IPS DF 19.7 (cell line): ENCODE measurements at regions not wholly inside any gene's neighbourhood (a gene's known extent, or its start where the extent isn't known, plus 50 kb on each side); places are given as distances from the start of the nearest gene placed in this dataset.

ENCODE experiments used
- DNase-seq: peaks from one replicate; pipeline ENCODE4 v3.0.0-alpha.2; 2013; ENCODE audit warnings: low read depth, low spot score

DNA sequence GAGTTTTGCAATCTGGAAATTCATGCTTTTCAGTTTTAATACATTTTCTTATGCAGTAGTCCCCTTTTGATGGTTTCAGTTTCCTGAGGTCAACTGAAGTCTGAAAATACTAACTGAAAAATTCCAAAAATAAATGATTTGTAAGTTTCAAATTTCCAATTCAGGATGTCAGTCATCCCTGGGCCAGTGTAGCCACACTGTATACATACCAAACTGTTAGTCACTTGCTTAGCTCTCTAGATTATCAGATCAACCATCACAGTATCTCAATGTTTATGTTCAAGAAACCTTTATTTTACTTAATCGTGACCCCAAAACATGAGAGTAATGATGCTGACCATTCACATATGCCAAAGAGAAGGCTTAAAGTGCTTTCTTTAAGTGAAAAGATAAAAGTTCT, 715.5 kb downstream of the GBE1 start:
- no peak for DNase-seq

- DNase-seq = no peak
Observed at GRCh38 chr3:81045246-81045645, 716.2 kb downstream of the GBE1 start.

- DNase-seq = no peak
Observed at GRCh38 chr3:81043660-81044199, 717.7 kb downstream of the GBE1 start.

GRCh38 chr3:81043009-81043408, 718.4 kb downstream of the GBE1 start:
- no peak for DNase-seq

- DNase-seq = no peak
Observed at GRCh38 chr3:81041331-81041730, 720.1 kb downstream of the GBE1 start.

- no peak for DNase-seq
Observed at GRCh38 chr3:81040107-81040506, 721.3 kb downstream of the GBE1 start.

DNA sequence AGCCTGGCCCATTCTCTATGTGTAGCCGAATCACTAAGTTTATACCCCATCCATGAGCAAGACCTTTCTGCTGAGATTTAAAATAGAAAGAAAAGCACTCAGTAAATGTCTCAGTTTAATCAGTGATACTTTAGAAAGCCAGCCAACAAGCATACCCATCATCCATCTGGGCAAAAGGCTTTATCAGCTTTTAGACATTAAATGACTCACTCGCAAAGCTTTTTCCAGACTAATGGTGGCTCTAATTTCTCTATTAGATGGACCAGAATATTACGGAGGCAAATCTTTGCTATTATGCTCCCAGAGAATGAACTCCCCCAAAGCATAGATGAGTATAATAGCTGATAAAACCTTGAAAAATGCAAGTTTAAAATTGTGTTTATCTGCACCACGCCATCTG, 727.8 kb downstream of the GBE1 start:
- DNase-seq = no peak

DNA sequence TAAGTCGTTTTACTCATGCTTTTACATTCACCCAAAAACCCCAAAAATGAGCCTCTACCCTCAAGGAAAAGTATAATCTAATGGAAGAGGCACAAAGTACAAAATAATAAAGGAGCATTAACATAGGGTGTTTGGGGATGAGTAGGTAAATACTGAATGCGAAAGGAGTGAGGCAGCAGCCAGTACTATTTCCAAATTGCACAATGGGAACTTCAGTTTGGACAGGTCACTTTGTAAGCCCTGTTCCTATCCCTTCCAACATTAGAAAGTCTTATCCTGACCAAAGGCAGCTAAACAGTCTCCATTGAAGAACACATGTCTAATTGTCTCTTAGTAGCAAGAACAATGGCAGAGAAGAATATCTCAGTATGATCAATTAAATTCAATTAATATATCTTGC, 728.3 kb downstream of the GBE1 start:
- no peak for DNase-seq

DNA sequence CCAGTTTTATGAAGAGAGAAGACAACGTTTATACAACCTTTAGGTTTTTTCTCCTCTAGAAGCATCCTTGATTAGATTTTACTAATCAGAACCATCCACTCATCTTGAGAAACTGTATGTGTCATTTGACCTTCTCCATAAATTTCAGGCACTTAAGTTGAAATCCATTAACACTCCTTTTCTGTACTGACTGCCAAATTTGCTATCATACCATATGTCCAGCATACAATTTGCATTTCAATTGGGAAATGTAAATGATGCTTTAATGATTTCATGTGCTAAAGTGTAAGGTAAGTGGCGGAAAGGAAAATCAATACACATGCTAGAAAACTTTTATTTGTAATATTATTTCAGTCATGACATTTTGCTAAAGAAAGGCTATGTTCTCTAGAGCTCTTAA, 731.6 kb downstream of the GBE1 start:
- DNase-seq = no peak

- DNase-seq = no peak
Observed at GRCh38 chr3:81027344-81027743, 734.1 kb downstream of the GBE1 start.

DNA sequence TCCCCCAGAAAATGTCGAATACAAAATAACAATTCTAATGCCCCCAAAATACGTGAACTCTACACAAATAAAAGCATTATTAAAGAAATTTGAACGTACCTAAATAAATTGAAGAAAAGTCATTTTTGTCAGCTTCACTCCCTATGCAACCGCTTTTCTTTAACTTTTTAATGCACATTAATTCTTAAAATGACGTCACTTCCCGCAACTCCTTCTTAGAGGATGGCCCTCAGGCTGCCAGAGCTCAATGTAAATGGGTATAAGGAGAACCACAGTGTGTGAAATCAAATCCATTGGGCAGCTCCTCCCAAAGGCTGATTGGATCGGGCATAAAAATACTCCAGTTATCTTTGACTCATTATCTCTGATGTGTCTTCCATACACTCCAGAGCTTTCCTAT, 736.9 kb downstream of the GBE1 start:
- DNase-seq = no peak

DNA sequence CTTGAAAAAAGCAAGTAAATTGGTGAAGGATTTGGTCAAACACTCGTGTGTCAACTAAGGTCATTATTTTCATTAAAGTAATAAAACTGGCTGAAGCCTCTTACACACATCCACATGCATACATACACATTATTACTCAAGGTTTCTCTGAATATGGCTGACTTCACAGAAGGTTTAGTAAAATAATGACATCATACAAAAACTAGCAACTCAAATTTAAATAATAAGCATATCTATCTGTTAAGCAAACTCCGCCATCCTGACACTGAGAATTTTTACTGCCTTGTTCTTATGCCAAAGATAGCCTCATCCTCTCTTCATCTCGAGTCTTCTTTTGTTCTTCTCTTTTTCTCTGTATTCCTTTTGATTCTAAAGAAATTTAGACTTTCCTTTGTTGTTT, 739.1 kb downstream of the GBE1 start:
- no peak for DNase-seq

GRCh38 chr3:81013360-81013759, 748.1 kb downstream of the GBE1 start:
- DNase-seq = no peak

GRCh38 chr3:81005992-81006391, 755.5 kb downstream of the GBE1 start:
- DNase-seq = no peak

DNA sequence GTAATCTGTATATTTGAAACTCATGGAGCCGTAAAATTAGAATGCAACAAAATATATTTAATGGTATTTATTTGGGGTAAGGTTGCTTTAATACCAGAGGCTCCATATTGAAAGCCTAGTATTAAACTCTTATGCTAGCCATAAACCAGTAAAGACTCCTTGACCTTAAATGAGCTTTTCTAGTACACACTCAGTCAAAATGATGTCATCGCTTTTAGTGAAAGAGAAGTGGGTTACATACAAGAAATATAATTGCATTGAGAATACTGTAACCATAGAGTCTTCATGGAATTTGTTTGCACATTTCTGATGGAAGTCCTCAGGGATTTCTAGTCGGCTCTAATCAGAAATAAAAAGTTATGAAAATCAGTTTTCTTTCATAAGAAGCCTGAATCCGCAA, 757.6 kb downstream of the GBE1 start:
- DNase-seq = no peak

DNA sequence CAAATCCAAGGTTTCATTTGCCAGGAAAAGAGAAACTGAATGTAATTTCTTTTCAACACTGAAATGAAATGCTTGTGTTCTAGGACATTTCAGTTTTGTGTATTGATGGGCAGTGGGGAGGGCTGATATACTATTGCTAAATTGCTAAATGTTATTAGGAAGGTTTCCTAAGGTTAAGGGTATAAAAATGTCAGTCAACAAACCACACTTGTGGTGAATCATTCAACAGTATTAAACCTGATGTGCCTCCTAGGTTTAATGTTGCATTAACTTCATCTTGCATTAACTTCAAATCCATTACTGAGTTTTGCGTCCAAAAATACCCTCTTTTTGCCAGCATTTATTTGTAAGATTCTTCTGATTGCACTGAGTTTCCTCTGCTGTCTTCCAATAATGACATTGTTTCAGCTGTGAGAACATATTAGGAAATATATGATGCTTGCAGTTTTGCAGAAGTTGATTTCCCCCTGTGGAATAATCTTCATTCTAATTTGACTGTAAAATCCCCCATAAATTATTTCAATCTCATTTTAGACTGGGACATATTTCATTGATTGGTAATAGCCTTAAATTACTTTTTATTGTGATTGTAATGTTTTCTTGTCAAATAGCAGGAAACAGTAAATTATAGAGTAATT, 758.3 kb downstream of the GBE1 start:
- DNase-seq = no peak

- DNase-seq = no peak
Observed at GRCh38 chr3:80999481-80999880, 762.0 kb downstream of the GBE1 start.

DNA sequence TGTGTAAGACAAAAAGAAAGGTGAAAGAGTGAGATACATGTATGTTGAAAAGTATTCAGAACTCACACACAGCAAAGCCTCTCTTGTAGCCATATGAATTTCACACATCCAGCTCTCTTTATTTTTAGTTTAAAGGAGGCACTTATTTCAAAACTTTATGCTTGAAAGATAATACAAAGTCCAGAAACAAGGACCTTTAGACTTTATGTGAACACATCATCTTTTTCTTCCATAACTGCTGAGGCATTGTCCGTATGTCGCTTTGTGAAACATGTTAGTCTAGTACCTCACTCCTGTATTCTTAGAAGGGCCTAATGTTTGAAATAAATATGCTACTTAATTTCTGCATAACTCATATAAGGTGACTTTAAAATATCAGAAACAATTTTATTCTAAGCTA, 763.4 kb downstream of the GBE1 start:
- DNase-seq = no peak

GRCh38 chr3:80997622-80998021, 763.8 kb downstream of the GBE1 start:
- DNase-seq = no peak

DNA sequence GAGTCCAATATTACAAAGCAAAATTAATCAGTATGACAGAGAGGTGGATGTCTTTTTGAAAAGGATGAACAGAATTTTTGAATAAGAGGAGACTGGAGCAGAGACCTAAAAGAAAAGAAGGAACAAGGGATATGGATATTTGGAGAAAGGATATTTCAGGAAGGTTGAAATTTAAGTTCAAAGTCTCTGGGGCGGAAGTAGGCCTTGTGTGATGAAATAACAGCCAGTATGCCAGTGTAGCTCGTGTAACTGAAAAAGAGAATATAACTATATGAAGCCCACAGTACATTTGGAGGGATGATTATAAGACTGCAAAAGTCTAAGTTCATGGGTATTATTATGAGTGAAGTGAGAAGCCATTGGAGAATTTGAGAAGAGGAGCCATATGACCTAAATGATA, 766.7 kb downstream of the GBE1 start:
- no peak for DNase-seq

DNA sequence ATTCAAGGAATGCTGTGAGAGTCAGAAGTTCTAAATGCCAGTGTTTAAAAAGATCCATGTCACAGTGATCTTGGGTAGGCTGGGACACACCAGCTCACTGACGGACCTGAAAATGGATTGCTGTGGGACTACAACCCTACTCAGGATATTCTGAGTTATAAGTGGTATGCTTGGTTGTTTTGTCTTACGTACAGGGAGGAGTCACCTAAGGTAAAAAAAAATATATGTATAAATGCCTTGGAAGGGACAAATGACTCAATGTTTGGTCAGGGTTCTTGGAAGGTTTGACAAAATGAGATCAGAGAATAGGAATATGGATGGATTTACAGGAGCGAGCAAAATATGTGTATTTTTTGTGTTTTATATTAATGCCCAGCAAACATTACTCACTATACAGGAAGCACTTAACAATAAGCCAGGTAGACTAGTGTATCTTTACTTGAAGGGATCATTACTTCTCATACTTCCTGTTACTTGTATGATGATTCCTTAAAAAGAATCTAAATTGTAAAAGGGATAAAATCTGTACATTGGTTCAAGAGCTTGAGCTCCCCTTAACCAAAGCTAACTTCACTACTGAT, 767.3 kb downstream of the GBE1 start:
- no peak for DNase-seq

- DNase-seq = no peak
Observed at GRCh38 chr3:80993241-80993945, 768.1 kb downstream of the GBE1 start.

DNA sequence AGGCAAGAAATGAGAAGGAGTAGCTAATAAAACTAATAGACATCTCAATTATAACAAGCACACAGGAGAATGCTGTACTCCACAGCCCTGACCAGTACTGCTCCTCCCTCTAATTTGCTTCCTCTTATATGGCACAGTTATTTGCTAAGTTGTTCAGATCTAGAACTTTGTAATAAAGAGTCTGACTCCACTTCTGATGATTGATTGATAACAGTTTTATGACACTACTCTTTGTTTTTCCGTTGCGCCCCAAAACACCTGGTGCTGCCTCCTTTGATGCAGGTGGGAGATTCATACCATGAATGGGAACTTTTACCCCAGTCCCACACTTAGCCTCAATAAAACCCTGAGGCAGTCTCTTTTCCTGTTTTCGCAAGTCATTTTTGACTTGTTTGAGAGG, 777.7 kb downstream of the GBE1 start:
- DNase-seq = no peak
